Fibroblast of the aortic adventitia (primary cell): ENCODE measurements at regions not wholly inside any gene's neighbourhood (a gene's known extent, or its start where the extent isn't known, plus 50 kb on each side); places are given as distances from the start of the nearest gene placed in this dataset.

Source experiments
- DNase-seq: peaks from one replicate; pipeline ENCODE4 v3.0.0-alpha.2; 2010; ENCODE audit warnings: low read depth
- H3K4me3 ChIP-seq: 2 replicates; pipeline ENCODE4 v1.5.1; 2011; ENCODE audit warnings: low read depth, mild to moderate bottlenecking, control low read depth, low read length, moderate library complexity
- CTCF ChIP-seq: IDR thresholded peaks from 2 replicates; pipeline ENCODE4 v1.5.1; 2011; ENCODE audit warnings: mild to moderate bottlenecking, low read length, control low read depth, inconsistent platforms; ENCODE audit not compliant: insufficient read depth

GRCh38 chr13:111460548-111461444, 140.4 kb downstream of the TEX29 start:
- DNase-seq: peak; percentile 46
- TF ChIP-seq CTCF: peak; percentile 29
- H3K4me3 ChIP-seq: no peak overlapping the region

GRCh38 chr13:111461445-111462149, 141.2 kb downstream of the TEX29 start:
- no peak for DNase-seq
- H3K4me3 ChIP-seq: no peak overlapping the region
- TF ChIP-seq CTCF: no peak

GRCh38 chr13:111462221-111462764, 141.9 kb downstream of the TEX29 start:
- no peak overlapping the region for H3K4me3 ChIP-seq
- no peak for DNase-seq
- no peak for TF ChIP-seq CTCF

- DNase-seq: no peak
- TF ChIP-seq CTCF: no peak
- no peak overlapping the region for H3K4me3 ChIP-seq
Observed at GRCh38 chr13:111462944-111463343, 142.5 kb downstream of the TEX29 start.

- no peak for TF ChIP-seq CTCF
- no peak for DNase-seq
- H3K4me3 ChIP-seq: no peak overlapping the region
Observed at GRCh38 chr13:111467111-111467890, 146.9 kb downstream of the TEX29 start.
